Lower leg skin (tissue), 3 donors: ENCODE measurements at regions not wholly inside any gene's neighbourhood (a gene's known extent, or its start where the extent isn't known, plus 50 kb on each side); places are given as distances from the start of the nearest gene placed in this dataset.
A peak's percentile ranks its signal among the peaks of the same experiment; 100 is the strongest.
"Not testable (repeated sequence)": the region's sequence is repeated elsewhere in the genome, so short reads cannot be mapped to it uniquely, and the experiment has no call there.

ENCODE experiments used
- DNase-seq, 2 donors: peaks; one replicate each; pipeline ENCODE4 v3.0.0-alpha.2; 2019; ENCODE audit warnings: low spot score in 2 of 2
- H3K4me3 ChIP-seq: fragments of 200-600 bp; sonication (generic); 2 replicates; pipeline ENCODE4 v1.5.1; 2017; ENCODE audit warnings: mild to moderate bottlenecking, low read depth; ENCODE audit not compliant: poor library complexity, severe bottlenecking
- WGBS, 2 donors: methylation state at CpG; one replicate each; pipeline ENCODE4 v1.1.5; 2018; 5-methylcytosine and 5-hydroxymethylcytosine counted together
- intact Hi-C: fragments of 100-400 bp; cut with DNase I; formaldehyde crosslinking; loops from one replicate; pipeline ENCODE4 v1.15.0; 2023; ENCODE audit warnings: low total_unique reads

DNA sequence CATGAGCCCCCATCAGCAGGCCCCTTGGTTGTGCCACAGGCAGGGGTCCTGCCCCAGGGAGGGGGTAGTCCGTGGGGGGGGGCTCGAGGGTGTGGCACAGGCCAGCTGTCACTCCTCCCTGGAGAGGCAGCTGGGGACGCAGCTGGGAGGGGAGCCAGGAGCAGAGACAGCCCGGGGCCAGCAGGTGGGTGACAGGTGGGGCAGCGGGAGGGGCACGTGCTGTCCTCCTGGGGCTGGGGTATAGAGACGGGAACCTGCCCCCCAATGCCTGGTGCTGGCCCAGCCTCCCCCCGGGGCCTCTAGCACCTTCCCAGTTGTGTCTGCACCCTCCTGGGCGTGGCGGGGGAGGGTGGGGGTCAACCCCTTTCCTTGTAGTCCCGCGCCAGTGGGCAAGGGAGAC is 2966.9 kb downstream of the RPIA start:
- not testable (repeated sequence) for H3K4me3 ChIP-seq

DNA sequence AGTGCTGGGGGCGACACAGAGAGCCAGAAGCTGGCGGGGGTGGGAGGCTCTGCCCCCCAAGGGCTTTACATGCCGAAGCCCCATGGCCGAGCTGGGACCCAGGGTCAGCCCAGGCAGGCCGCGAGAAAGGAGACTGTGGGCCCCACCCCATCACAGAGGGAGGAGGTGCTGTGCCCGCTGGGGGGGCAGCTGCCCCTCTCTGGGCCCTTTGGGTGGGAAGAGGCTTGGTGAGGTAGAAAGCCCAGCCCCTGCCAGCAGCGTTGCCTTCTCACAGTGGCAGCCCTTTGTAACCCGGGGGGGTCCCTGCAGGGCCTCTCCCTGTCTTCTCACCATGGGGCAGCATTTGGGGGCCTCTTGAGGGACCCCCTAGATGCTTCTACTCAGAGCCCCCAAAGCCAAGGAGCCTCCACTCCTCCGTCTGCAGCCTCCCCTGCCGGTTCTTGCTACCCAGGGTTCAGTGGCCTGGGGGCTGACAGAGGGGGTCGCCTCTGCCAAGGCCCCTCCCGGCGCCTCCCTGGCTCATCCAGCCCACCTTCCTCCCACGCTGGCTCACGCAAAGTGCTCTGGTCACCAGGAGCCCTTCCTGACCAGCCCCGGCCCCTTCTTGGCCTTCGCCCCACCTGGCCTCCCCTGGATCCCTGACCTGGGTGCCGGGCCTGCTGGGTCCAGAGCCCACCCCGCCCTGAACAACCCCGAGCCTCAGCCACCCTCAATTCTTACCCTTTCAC is 2967.9 kb downstream of the RPIA start:
- peak overlapping the region; percentile 40 for H3K4me3 ChIP-seq
- DNase-seq: peak in 1 of 2 donors; percentile 7
- 11 to 30% methylated on average over 5 to 10 of the region's 21 CpGs for WGBS, 2 donors
- intact Hi-C loops: not testable (repeated sequence)

More for the DNA sequence above, 2966.9 kb downstream of the RPIA start:
- 35% methylated on average over 3 of the region's 12 CpGs; no CpG with 5 or more reads in 1 of the 2 donors for WGBS, 2 donors
- intact Hi-C loops, DNase-seq: not testable (repeated sequence)

DNA sequence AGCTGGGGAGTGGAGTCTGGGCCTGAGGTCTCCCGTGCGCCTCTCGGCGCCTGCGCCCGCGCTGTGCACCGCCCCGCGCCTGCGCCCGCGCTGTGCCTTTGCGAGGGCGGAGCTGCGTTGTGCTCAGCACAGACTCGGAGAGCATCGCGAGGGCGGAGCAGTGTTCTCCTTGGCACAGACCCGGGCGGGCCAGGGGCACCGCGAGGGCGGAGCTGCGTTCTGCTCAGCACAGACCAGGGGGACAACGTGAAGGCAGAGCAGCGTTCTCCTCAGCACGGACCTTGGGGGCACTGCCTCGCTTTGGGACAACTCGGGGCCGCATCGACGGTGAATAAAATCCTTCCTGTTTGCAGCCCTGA is 2968.4 kb downstream of the RPIA start:
- no CpG with 5 or more reads among the region's 34 CpGs for WGBS, 2 donors
- intact Hi-C loops, H3K4me3 ChIP-seq: not testable (repeated sequence)
- peak in 1 of 2 donors; percentile 36 for DNase-seq

DNA sequence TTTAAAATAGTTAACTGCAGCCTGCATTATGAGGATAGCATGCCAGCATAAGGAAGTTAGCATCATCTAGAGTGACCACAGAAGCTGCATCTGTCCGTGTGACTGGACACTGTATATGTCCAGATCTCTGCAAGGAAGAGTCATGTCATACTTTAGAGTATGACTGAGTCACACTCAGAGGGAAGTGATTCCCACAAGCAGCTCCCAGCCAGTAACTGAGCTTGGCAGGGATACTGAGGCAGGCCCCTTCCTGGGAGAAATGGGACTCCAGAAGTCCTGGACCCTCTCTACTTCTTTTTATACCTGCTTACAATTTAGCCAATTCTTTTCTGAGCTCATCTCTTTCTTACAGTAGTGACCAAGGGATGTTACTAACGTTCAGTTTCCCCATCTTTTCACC is 2975.9 kb downstream of the RPIA start:
- intact Hi-C loops, DNase-seq, H3K4me3 ChIP-seq: not testable (repeated sequence)
- WGBS, 2 donors: 100% methylated on average over 1 of the region's 2 CpGs; no CpG with 5 or more reads in 1 of the 2 donors

DNA sequence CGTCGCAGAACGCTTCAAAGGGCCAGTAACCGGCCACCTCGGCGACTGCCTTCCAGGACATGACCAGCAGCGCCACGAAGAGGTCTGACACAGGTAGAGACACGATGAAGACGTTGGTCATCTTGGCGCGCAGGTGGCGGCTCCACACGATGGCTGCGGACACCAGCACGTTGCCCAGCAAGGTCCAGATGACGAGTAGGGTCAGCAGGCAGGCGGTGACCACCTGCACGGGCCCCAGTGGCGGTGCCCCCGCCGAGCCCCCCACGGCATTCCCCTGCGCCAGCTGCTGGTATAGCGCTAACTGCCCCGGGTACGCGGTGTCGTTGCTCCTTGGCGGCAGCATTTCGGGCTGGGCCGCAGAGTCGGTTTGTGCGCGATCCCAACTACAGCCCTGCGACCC is 2994.1 kb downstream of the RPIA start:
- intact Hi-C loops, H3K4me3 ChIP-seq, DNase-seq: not testable (repeated sequence)
- 36 to 47% methylated on average over 15 to 16 of the region's 36 CpGs for WGBS, 2 donors

DNA sequence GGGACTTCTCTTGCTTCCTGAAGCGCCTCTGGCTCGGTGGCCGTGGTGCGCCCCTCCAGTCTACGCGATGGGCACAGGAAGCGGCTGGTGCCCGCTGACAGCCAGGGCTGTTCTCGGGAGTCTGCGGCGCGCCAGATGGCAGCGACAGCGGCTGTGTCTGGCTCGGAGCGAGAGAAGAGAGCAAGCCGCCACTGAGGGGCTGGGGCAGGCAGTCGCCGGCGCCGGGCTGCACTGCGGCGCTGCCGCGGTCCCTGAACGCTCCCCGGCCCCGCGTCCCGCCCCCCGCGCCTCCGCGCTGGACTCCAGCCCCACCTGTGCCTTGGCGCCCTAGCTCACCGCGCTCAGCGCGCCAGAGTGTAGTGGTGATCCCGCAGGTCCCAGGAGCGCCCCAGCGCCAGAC is 2994.6 kb downstream of the RPIA start:
- WGBS, 2 donors: no CpG with 5 or more reads among the region's 42 CpGs
- H3K4me3 ChIP-seq, intact Hi-C loops, DNase-seq: not testable (repeated sequence)
